GM18870 (cell line): ENCODE measurements at regions not wholly inside any gene's neighbourhood (a gene's known extent, or its start where the extent isn't known, plus 50 kb on each side); places are given as distances from the start of the nearest gene placed in this dataset.
"Not testable (repeated sequence)": the region's sequence is repeated elsewhere in the genome, so short reads cannot be mapped to it uniquely, and the experiment has no call there.

Experiments
- ATAC-seq: cut with Tn5 transposase; IDR thresholded peaks from one replicate; pipeline ENCODE4 v1.9.1; 2021; ENCODE audit warnings: moderate library complexity; ENCODE audit not compliant: unreplicated experiment

- ATAC-seq, result no peak
These were observed 155.5 kb downstream of the BUB3 start for GRCh38 chr10:123309731-123310130.

- ATAC-seq, result no peak
These were observed 162.6 kb downstream of the BUB3 start for GRCh38 chr10:123316776-123317175.

DNA sequence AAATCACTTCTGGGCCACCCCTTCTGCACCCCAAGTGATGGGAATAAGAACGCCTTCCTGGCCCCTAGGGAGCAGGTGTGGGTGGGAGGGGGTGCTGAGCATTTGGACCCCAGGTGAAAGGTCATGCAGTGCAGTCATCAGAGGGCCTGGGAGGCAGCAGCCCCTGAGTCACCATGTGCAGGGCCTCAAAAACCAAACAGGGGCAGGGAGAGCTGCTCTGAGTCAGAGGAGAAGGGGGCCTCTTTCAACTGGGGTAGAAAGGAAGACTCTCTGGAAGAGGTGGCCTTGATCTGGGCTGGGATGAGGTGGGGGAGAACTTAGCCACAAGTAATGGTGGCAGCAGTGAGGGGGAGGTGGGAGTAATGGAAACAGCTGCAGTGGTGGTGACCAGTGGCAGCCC, 164.3 kb downstream of the BUB3 start:
- ATAC-seq, result no peak

DNA sequence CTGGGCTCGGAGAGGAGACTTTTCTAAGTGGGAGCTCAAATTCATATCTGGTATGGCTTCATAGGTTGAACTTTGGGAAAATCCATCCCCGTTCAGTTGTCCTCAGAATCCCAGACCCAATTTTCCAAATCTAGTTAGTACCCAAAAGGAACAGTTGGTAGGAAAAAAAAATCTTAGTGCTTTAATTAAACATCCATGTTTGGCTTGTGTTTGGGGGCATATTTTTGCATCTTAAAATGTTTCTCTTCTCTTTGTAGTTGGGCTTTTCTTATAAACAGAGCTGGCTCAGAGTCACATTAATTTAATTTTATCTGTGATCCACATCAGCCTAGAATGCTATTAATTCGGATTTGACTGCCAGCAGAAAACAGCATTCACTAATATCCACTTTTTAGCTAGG, 165.9 kb downstream of the BUB3 start:
- ATAC-seq, result no peak

DNA sequence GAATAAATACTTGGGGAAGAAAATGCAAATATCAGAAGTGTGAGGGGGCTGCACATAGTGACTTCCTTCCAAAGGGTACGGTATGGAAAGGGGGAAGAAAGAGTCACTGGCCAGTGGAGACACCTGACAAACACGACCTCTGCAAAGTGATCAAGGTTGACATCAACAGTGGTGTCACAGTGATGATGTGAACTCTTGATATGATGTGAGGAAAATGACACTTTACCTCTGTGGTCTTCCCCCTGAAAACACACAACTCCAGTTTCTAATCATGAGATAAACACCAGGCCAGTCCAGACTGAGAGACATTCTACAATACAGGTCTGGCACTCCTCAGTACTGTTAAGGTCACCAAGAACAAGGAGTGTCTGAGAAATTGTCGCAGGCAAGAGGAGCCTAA, 169.7 kb downstream of the BUB3 start:
- ATAC-seq, result no peak

GRCh38 chr10:123325663-123326190, 171.5 kb downstream of the BUB3 start:
- ATAC-seq, result no peak

- no peak for ATAC-seq
These were observed 172.5 kb downstream of the BUB3 start for GRCh38 chr10:123326674-123327073.

GRCh38 chr10:123327450-123327849, 173.2 kb downstream of the BUB3 start:
- ATAC-seq, result peak; percentile 82

DNA sequence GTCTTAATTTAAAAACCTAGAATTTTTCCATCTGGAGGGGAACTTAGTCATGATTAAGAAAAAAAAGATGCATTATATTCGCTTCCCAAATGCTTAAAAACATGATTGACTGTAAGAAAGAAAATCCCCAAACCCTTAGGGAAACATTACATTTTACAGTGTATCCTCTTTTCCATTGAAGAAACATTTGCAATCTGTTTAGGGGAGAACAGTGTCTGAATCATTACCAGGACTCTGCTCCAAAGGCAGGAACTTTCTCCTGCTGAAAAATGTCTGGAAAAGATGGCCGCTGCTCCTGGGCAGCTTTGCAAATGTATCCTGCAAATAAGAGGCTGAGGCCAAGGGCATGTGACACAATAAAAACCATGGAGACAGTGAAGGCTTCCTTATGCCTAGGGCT, 173.7 kb downstream of the BUB3 start:
- no peak for ATAC-seq

- no peak for ATAC-seq
These were observed 177.2 kb downstream of the BUB3 start for GRCh38 chr10:123331438-123331837.

DNA sequence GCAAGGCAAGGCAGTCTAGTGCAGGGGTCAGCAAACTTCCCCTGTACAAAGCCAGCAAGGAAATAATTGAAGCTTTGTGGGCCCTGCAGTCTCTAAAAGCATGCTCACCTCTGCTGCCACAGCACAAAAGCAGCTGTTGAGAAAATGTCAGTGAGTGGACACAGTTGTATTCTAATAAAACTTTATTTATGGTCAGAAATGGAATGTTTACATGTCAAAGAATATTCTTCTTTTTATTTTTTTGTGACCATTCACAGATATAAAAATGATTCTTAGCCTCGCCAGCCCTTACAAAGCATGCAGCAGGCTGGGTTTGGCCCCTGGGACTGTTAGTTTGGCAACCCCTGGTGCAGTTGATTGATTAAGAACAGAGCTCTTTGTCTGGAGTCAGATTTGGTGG, 192.4 kb downstream of the BUB3 start:
- ATAC-seq, result no peak

DNA sequence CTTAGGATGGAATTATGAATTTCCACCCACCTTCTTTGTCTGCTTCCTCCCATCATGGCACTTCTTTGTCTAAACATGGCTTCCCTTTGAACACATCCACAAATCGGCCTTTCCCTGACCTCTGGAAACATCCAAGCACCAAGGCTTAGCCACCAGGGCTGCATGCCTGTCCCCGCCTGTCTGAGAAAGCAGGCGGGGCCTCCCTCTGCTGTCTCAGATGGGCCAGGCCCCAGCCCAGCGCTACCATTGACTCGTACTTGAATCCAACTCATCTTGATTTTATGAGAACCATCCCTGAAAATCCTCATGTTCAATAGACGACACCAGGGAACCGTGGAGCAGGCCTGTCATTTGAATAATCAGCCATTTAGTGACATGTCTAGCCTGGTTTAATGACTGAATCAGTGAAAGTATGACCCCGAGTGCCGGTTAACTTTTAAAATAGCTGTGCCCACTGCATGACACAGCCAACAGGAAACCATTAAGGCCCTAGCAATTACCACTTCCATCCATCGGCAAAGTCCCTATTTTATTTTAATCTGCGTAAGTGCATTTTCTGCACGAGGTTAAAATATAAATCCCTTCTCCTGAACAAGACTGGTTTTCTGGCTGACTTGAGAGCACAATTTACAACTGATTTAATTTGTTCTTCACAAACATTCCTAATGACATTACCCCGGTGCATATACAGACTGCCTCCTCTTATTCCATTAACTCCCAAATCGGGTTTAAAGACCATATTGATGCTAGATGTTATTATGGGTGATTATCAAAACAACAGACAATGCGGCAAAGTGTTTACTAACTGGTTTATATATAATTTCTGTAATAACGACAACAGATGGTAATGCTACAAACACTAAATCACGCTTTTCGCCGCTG, 194.7 kb downstream of the BUB3 start:
- no peak for ATAC-seq

- ATAC-seq, result no peak
These were observed 197.5 kb downstream of the BUB3 start for GRCh38 chr10:123351715-123352114.

DNA sequence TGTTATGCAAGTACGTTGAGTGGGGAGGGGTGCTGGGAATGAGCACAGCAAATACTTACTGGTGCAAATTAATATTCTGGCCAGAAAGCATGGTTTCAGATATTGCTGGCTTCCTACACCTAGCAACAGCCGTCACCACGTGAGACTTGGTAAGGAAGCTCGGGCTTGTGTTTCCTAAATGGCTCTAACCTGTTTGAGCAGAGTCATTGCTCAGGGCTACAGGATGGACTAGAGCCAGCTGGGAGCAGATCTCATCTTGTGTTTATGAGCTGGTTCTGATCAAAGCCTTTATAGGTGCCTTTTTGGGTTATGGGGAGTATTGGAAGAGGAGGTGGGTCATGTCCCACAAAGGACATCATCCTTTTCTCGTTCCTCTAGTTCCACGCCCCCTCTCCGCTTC, 200.3 kb downstream of the BUB3 start:
- ATAC-seq, result no peak

- no peak for ATAC-seq
These were observed 201.7 kb downstream of the BUB3 start for GRCh38 chr10:123355748-123356481.

DNA sequence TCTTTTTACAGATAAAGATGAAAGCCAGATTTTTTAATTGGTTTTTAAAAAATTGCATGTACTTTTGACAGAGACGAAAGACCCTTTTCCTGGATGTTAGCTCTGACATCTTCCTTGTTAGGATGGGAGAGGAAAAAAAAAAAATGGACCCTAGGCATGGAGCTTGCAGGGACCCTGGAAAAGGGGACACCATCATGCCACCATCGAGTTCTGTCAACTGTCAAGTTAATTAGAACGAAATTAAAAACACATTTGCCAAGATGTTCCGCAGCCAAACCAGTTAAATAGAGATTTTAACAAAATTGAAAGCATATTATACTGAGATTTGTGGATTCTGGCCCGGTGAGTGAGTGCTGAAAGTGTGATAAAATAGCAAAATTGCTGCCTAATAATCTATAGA, 202.6 kb downstream of the BUB3 start:
- no peak for ATAC-seq

DNA sequence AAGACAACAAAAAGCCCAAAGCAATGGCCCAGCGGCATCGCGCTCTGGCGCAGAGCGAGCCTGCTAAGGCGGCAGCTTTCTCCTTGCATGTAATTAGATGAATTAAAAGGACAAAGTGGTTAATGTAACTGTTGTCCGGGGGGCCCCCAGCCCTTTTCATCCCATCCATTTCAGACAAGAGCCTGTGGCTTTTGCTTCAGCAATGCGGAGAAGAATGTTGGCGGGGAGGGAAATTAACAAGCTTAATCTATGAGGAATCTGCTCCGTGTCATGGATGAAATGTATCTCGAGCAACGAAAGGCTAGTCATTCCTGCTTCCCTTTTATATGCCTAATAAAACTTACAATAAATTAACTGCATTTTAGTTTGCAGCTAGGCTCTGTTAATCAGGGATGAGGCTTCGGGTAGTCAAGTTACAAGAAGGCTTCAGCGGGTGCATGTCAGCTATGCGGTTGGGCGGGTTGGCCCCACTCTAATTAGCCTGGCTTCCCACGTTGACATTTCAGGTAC, 203.3 kb downstream of the BUB3 start:
- no peak for ATAC-seq

DNA sequence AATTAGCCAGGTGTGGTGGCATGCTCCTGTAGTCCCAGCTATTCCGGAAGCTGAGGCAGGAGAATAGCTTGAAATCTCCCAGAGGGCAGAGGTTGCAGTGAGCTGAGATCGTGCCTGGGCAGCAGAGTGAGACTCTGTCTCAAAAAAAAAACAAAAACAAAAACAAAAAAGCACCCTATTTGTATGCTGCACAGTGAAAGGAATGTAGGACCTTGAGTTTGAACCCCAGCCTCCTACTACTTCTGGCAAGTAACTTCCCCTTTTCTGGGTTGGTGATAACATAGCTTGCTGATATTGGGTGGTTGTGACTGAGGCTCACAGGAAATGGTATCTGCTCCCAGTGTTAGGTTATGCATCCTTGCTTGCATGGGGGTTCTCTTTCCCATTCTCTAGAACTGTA, 205.3 kb downstream of the BUB3 start:
- no peak for ATAC-seq

DNA sequence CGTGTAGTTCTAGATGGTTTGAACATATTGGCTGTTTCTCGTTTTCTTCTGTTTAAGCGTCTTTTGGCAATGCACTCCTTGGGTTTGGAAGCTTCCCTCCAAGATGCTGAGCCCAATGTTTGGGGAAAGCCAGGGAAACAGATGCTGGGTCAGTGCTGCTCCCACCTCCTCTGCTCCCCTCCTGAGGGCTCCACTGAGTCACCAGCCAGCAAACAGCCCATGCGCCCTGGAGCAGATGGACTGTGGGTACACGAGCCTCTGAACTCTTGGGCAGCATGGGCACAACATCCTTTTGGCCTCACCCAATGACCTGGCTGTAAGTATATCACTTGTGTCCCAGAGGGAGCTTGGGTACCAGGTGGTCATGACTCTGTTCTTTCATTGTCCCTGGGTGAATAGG, 207.6 kb downstream of the BUB3 start:
- no peak for ATAC-seq

GRCh38 chr10:123367195-123367594, 213.0 kb downstream of the BUB3 start:
- ATAC-seq, result no peak

GRCh38 chr10:123371626-123372025, 217.4 kb downstream of the BUB3 start:
- not testable (repeated sequence) for ATAC-seq

DNA sequence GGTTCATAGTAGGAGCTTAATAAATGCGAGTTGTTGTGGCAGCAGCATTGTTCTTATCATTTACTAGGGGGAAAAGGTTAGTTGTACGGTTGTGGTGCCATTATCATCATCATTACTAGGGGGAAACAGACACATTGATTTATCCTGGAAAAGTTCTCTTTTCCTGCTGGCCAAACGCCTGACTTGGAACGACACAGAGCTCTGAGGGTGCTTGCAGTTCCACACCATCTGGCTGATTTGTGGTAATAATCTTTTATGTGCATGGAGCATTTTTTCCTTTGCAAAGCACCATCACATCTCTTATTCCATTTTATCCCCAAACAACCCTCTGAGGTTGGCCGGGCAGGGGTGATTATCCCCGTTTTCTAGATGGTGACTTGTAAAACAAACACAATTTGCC, 219.4 kb downstream of the BUB3 start:
- no peak for ATAC-seq
